Mesenchymal stem cell (in vitro differentiated cells and primary cell): ENCODE measurements at regions not wholly inside any gene's neighbourhood (a gene's known extent, or its start where the extent isn't known, plus 50 kb on each side); places are given as distances from the start of the nearest gene placed in this dataset.

Source experiments
- DNase-seq: peaks from one replicate; pipeline ENCODE4 v3.0.0-alpha.2; 2013
- H2AFZ ChIP-seq: one replicate; pipeline ENCODE4 v1.6.1; 2013; ENCODE audit warnings: low read depth, mild to moderate bottlenecking, control low read depth, inconsistent platforms, low read length, moderate library complexity
- H2AK5ac ChIP-seq: 2 replicates; pipeline ENCODE4 v1.6.1; 2013; ENCODE audit warnings: low read length, moderate library complexity, mild to moderate bottlenecking, inconsistent platforms; ENCODE audit not compliant: severe bottlenecking
- H2BK120ac ChIP-seq: one replicate; pipeline ENCODE4 v1.6.1; 2013; ENCODE audit warnings: low read depth, mild to moderate bottlenecking, inconsistent platforms, low read length, moderate library complexity
- H2BK12ac ChIP-seq, 2 experiments: one replicate each; pipeline ENCODE4 v1.6.1; 2013; ENCODE audit warnings: inconsistent platforms in 2 of 2, low read length in 2 of 2, mild to moderate bottlenecking in 2 of 2, moderate library complexity in 2 of 2, control low read depth in 1 of 2
- H2BK15ac ChIP-seq: one replicate; pipeline ENCODE4 v1.6.1; 2013; ENCODE audit warnings: mild to moderate bottlenecking, low read depth, inconsistent platforms; ENCODE audit not compliant: poor library complexity, severe bottlenecking
- H2BK5ac ChIP-seq: 2 replicates; pipeline ENCODE4 v1.6.1; 2013; ENCODE audit warnings: low read depth, mild to moderate bottlenecking, low read length, control low read depth, inconsistent platforms; ENCODE audit not compliant: poor library complexity, severe bottlenecking
- H3K14ac ChIP-seq, 2 experiments: one replicate each; pipeline ENCODE4 v1.6.1; 2013; ENCODE audit warnings: inconsistent platforms in 2 of 2, low read length in 2 of 2, control low read depth in 1 of 2, mild to moderate bottlenecking in 1 of 2, moderate library complexity in 1 of 2
- H3K18ac ChIP-seq, 2 experiments: one replicate each; pipeline ENCODE4 v1.6.1; 2013; ENCODE audit warnings: inconsistent platforms in 2 of 2, low read length in 2 of 2, control low read depth in 1 of 2, low read depth in 1 of 2, mild to moderate bottlenecking in 1 of 2
- H3K23ac ChIP-seq, 2 experiments: one replicate each; pipeline ENCODE4 v1.6.1; 2013; ENCODE audit warnings: inconsistent platforms in 2 of 2, low read length in 2 of 2, mild to moderate bottlenecking in 2 of 2, moderate library complexity in 2 of 2, control low read depth in 1 of 2
- H3K27ac ChIP-seq: 2 replicates; pipeline ENCODE4 v1.5.1; 2013; ENCODE audit warnings: mild to moderate bottlenecking, moderate library complexity, low read length, control low read depth, inconsistent platforms; ENCODE audit not compliant: poor library complexity, severe bottlenecking
- H3K27me3 ChIP-seq, 2 experiments: 2 replicates each; pipeline versions ENCODE4 v1.6.1 to v1.7.0; 2013; ENCODE audit warnings: low read length in 2 of 2, mild to moderate bottlenecking in 2 of 2, moderate library complexity in 2 of 2, control low read depth in 1 of 2, inconsistent platforms in 1 of 2; ENCODE audit not compliant: control insufficient read depth in 1 of 2, insufficient read depth in 1 of 2
- H3K36me3 ChIP-seq, 2 experiments: 2 replicates each; pipeline versions ENCODE4 v1.6.1 to v1.7.0; 2013; ENCODE audit warnings: low read length in 2 of 2, control low read depth in 1 of 2, inconsistent platforms in 1 of 2, low read depth in 1 of 2, mild to moderate bottlenecking in 1 of 2; ENCODE audit not compliant: insufficient read depth in 2 of 2, control insufficient read depth in 1 of 2
- H3K4ac ChIP-seq, 2 experiments: one replicate each; pipeline ENCODE4 v1.6.1; 2013; ENCODE audit warnings: inconsistent platforms in 2 of 2, low read length in 2 of 2, mild to moderate bottlenecking in 2 of 2, moderate library complexity in 2 of 2, control low read depth in 1 of 2, low read depth in 1 of 2
- H3K4me1 ChIP-seq: 2 replicates; pipeline ENCODE4 v1.6.1; 2013; ENCODE audit warnings: low read depth, low read length, control low read depth; ENCODE audit not compliant: control insufficient read depth, insufficient read depth
- H3K4me2 ChIP-seq: 2 replicates; pipeline ENCODE4 v1.6.1; 2013; ENCODE audit warnings: low read length, mild to moderate bottlenecking, inconsistent platforms; ENCODE audit not compliant: poor library complexity, severe bottlenecking
- H3K4me3 ChIP-seq, 2 experiments: 2 replicates each; pipeline versions ENCODE4 v1.5.1 to v1.7.0; 2013; ENCODE audit warnings: low read length in 2 of 2, mild to moderate bottlenecking in 2 of 2, control low read depth in 1 of 2, low read depth in 1 of 2; ENCODE audit not compliant: insufficient read depth in 1 of 2
- H3K79me1 ChIP-seq: replicated peaks from 2 replicates; pipeline ENCODE4 v1.6.1; 2013; ENCODE audit warnings: mild to moderate bottlenecking, control low read depth, low read length, inconsistent platforms; ENCODE audit not compliant: poor library complexity, severe bottlenecking
- H3K9ac ChIP-seq: 2 replicates; pipeline ENCODE4 v1.7.0; 2013; ENCODE audit warnings: mild to moderate bottlenecking, low read length, moderate library complexity
- H3K9me3 ChIP-seq: 2 replicates; pipeline ENCODE4 v1.7.0; 2013; ENCODE audit warnings: mild to moderate bottlenecking, low read length; ENCODE audit not compliant: control insufficient read depth
- H4K8ac ChIP-seq: one replicate; pipeline ENCODE4 v1.6.1; 2013; ENCODE audit warnings: inconsistent platforms, mild to moderate bottlenecking, low read length, moderate library complexity
- H4K91ac ChIP-seq: one replicate; pipeline ENCODE4 v1.6.1; 2013; ENCODE audit warnings: mild to moderate bottlenecking, low read length, inconsistent platforms
- WGBS: methylation state at CpG from one replicate; pipeline ENCODE4 v1.1.7; 2013; ENCODE audit warnings: mixed read lengths; 5-methylcytosine and 5-hydroxymethylcytosine counted together

- WGBS, result 56% methylated on average over 3 of the region's 4 CpGs
- no peak overlapping the region for H3K4ac ChIP-seq
- H3K9me3 ChIP-seq, result no peaks in the 10 kb centered on the region
- H3K79me1 ChIP-seq, result no peaks in the 10 kb centered on the region
- no peak overlapping the region for H2AK5ac ChIP-seq
- H3K4me1 ChIP-seq, result no peaks in the 10 kb centered on the region
- H2BK12ac ChIP-seq, result no peak overlapping the region
- no peak overlapping the region for H3K18ac ChIP-seq
- H3K9ac ChIP-seq, result no peak overlapping the region
- DNase-seq, result no peak
- H3K4me3 ChIP-seq, result no peak overlapping the region
- no peak overlapping the region for H4K91ac ChIP-seq
- no peak overlapping the region for H3K4me2 ChIP-seq
- H2BK15ac ChIP-seq, result no peak overlapping the region
- H2BK120ac ChIP-seq, result no peak overlapping the region
- no peak overlapping the region for H3K27ac ChIP-seq
- H2BK5ac ChIP-seq, result no peak overlapping the region
- H3K27me3 ChIP-seq, result no peaks in the 10 kb centered on the region
- no peak overlapping the region for H2AFZ ChIP-seq
- H3K36me3 ChIP-seq, result no peaks in the 10 kb centered on the region
- no peak overlapping the region for H3K14ac ChIP-seq
- no peak overlapping the region for H4K8ac ChIP-seq
- H3K23ac ChIP-seq, result no peak overlapping the region
Measured at GRCh38 chr5:105898183-105898582, 1772.6 kb downstream of the EFNA5 start.

GRCh38 chr5:105885266-105885665 lies 1785.5 kb downstream of the EFNA5 start:
- Histone ChIP-seq H2AFZ (no peak overlapping the region), H3K4me3 (no peak overlapping the region), H3K4me1 (no peaks in the 10 kb centered on the region), H3K4me2 (no peak overlapping the region), H4K8ac (no peak overlapping the region), H3K23ac (no peak overlapping the region), H2BK5ac (no peak overlapping the region), H3K79me1 (no peaks in the 10 kb centered on the region), H3K27me3 (no peaks in the 10 kb centered on the region), H2AK5ac (no peak overlapping the region), H4K91ac (no peak overlapping the region), H3K4ac (no peak overlapping the region), H2BK120ac (no peak overlapping the region), H2BK15ac (no peak overlapping the region), H2BK12ac (no peak overlapping the region), H3K9me3 (no peaks in the 10 kb centered on the region), H3K14ac (no peak overlapping the region), H3K27ac (no peak overlapping the region), H3K9ac (no peak overlapping the region), H3K18ac (no peak overlapping the region), H3K36me3 (no peaks in the 10 kb centered on the region)
- no peak for DNase-seq
- no CpG with 5 or more reads among the region's 1 CpG for WGBS

- Histone ChIP-seq H2AFZ (no peak overlapping the region), H4K8ac (no peak overlapping the region), H3K27me3 (no peaks in the 10 kb centered on the region), H3K23ac (no peak overlapping the region), H3K36me3 (no peaks in the 10 kb centered on the region), H3K9me3 (no peaks in the 10 kb centered on the region), H3K4me2 (no peak overlapping the region), H2BK15ac (no peak overlapping the region), H3K9ac (no peak overlapping the region), H3K4me1 (no peaks in the 10 kb centered on the region), H2BK120ac (no peak overlapping the region), H3K4me3 (no peak overlapping the region), H3K79me1 (no peaks in the 10 kb centered on the region), H3K27ac (no peak overlapping the region), H4K91ac (no peak overlapping the region), H2AK5ac (no peak overlapping the region), H2BK12ac (no peak overlapping the region), H3K18ac (no peak overlapping the region), H2BK5ac (no peak overlapping the region), H3K14ac (no peak overlapping the region), H3K4ac (no peak overlapping the region)
- WGBS, result 92% methylated on average over 3 of the region's 4 CpGs
- no peak for DNase-seq
Measured at GRCh38 chr5:105882956-105883481, 1787.7 kb downstream of the EFNA5 start.

- no peaks in the 10 kb centered on the region for H3K36me3 ChIP-seq
- H2BK5ac ChIP-seq, result no peak overlapping the region
- 88% methylated on average over 1 of the region's 1 CpG for WGBS
- no peak overlapping the region for H2BK120ac ChIP-seq
- no peak overlapping the region for H3K4me2 ChIP-seq
- H3K79me1 ChIP-seq, result no peaks in the 10 kb centered on the region
- no peaks in the 10 kb centered on the region for H3K4me1 ChIP-seq
- no peak overlapping the region for H3K23ac ChIP-seq
- no peak for DNase-seq
- no peak overlapping the region for H2AFZ ChIP-seq
- H3K18ac ChIP-seq, result no peak overlapping the region
- H3K27ac ChIP-seq, result no peak overlapping the region
- H3K27me3 ChIP-seq, result no peaks in the 10 kb centered on the region
- H3K9me3 ChIP-seq, result peaks cover 2% of the 10 kb centered on the region
- H2AK5ac ChIP-seq, result no peak overlapping the region
- no peak overlapping the region for H3K4ac ChIP-seq
- H3K9ac ChIP-seq, result no peak overlapping the region
- H2BK15ac ChIP-seq, result no peak overlapping the region
- H2BK12ac ChIP-seq, result no peak overlapping the region
- no peak overlapping the region for H4K8ac ChIP-seq
- H3K14ac ChIP-seq, result no peak overlapping the region
- H4K91ac ChIP-seq, result no peak overlapping the region
- no peak overlapping the region for H3K4me3 ChIP-seq
Measured at GRCh38 chr5:105878402-105878801, 1792.3 kb downstream of the EFNA5 start.
